ENCODE measurements at regions not wholly inside any gene's neighbourhood (a gene's known extent, or its start where the extent isn't known, plus 50 kb on each side); places are given as distances from the start of the nearest gene placed in this dataset.

- TF ChIP-seq CTCF (IDR thresholded peaks at IDR 0.05): no peak
- no peak for TF ChIP-seq EZH2 (IDR thresholded peaks at IDR 0.05; ENCODE audit: borderline replicate concordance, insufficient read depth, low read depth, low read length, poor library complexity, severe bottlenecking)
Observed at GRCh38 chr12:91289906-91290305, 107.3 kb upstream of the DCN start.
